ENCODE measurements at regions not wholly inside any gene's neighbourhood (a gene's known extent, or its start where the extent isn't known, plus 50 kb on each side); places are given as distances from the start of the nearest gene placed in this dataset.
A peak's percentile ranks its signal among the peaks of the same experiment; 100 is the strongest.

DNA sequence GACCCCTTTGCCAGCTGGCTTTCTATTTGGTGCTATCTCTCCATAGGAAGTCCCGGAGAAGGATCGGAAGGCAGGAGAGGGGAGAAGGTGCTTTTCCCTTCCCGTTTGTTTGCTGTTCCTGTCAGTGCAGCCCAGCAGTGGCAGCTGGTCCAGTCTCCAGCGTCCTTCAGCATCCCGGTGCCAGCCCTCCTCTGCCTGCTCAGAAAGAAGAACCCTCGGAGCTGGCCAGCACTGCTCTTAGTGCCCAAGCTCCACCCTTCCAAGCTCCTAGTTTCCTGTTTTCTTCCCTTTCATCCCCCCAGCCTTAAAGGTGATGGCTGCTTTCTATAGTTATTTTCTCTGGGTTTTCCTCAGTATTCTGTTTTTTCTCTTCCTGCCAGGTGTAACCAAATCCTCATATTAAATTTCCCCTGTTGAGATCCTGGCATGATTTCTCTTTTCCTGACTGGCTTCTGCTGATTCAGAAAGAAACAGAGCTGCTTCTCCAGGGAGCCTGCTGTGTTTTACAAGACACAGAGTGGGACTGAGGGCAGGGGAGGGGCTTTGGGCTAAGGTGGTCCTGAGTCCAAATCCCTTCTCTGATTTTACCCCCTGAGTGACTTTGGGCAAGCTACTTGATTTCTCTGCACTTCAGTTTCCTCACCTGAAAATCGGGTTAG is 186.8 kb downstream of the COPRS start:
- H4K8ac ChIP-seq (ENCODE audit: extremely low read depth, insufficient read depth, low read length) = no peak overlapping the region
- peak overlapping the region; percentile 11; the same call in 1 of the 2 replicates for H2AFZ ChIP-seq (ENCODE audit: low read length)
- H3K4ac ChIP-seq (replicated peaks; ENCODE audit: insufficient read length, low read depth, low read length) = no peak overlapping the region
- no peak overlapping the region for H3K4me3 ChIP-seq (ENCODE audit: extremely low read depth in 1 of 4, insufficient read depth in 2 of 4, low read depth in 3 of 4, low read length in 4 of 4)
- H3K4me1 ChIP-seq (replicated peaks in 1 of 4; ENCODE audit: control insufficient read depth in 3 of 4, insufficient read depth in 4 of 4, low read length in 3 of 4) = no peaks in the 10 kb centered on the region; a peak in 1 of 7 replicates
- no peak overlapping the region for H2BK20ac ChIP-seq (ENCODE audit: low read length)
- no peak overlapping the region for H2BK120ac ChIP-seq (replicated peaks; ENCODE audit: low read depth, low read length)
- no peaks in the 10 kb centered on the region for H3K23me2 ChIP-seq (ENCODE audit: low read depth, low read length)
- ChIA-PET POLR2A (ENCODE audit: partially characterized antibody) (no interaction called here), CTCF (ENCODE audit: partially characterized antibody) (interaction anchor here (0.8 to 1.2 kb wide), 3 partner anchors 24 to 91 kb away, joined by 3 read pairs; no protein-coding TSS in a partner anchor)
- no peak overlapping the region for H3K9ac ChIP-seq (replicated peaks in 1 of 4; ENCODE audit: extremely low read depth in 1 of 4, low read depth in 3 of 4, low read length in 3 of 4)
- 89% methylated on average over 7 of the region's 7 CpGs; no CpG with 5 or more reads in 1 of the 2 experiments for WGBS, 2 experiments (ENCODE audit: extremely low coverage in 1 of 2, insufficient coverage in 1 of 2, insufficient read length in 1 of 2, insufficient replicate concordance in 2 of 2, low coverage in 1 of 2, low lambda C conversion rate in 2 of 2, missing lambda C conversion rate in 1 of 2)
- DNase-seq (ENCODE audit: low read depth in 1 of 2, low spot score in 2 of 2) (no peak), FAIRE-seq (no peak)
- no peak overlapping the region for H2AK5ac ChIP-seq (ENCODE audit: low read depth, low read length)
- H3K79me1 ChIP-seq (ENCODE audit: low read depth, low read length) = no peaks in the 10 kb centered on the region
- no peak overlapping the region for H4K91ac ChIP-seq (replicated peaks; ENCODE audit: insufficient read length, low read length)
- H3K56ac ChIP-seq (replicated peaks; ENCODE audit: insufficient read length, low read depth, low read length) = no peak overlapping the region
- H3K18ac ChIP-seq (ENCODE audit: extremely low read depth, low read length) = no peak overlapping the region
- no peak overlapping the region for H3K4me2 ChIP-seq (ENCODE audit: insufficient read depth in 1 of 2, low read depth in 2 of 2, low read length in 2 of 2)
- H3K14ac ChIP-seq (ENCODE audit: insufficient read length) = no peak overlapping the region
- H2BK12ac ChIP-seq (ENCODE audit: low read depth, low read length) = no peak overlapping the region
- TF ChIP-seq SRF (IDR thresholded peaks at IDR 0.05; ENCODE audit: low read depth, low read length) = no peak
- TF ChIP-seq KDM4A (IDR thresholded peaks at IDR 0.05; ENCODE audit: low read depth, low read length, severe bottlenecking) = no peak
- no peak for TF ChIP-seq JUN (IDR thresholded peaks at IDR 0.05; ENCODE audit: low read depth, low read length)
- no peak for TF ChIP-seq TAF7 (optimal IDR thresholded peaks at IDR 0.05; ENCODE audit: borderline replicate concordance, low read depth, low read length)
- H2BK15ac ChIP-seq (ENCODE audit: low read length) = no peak overlapping the region
- H4K5ac ChIP-seq (ENCODE audit: insufficient read length, low read depth, low read length) = no peak overlapping the region
- no peaks in the 10 kb centered on the region for H3K79me2 ChIP-seq (ENCODE audit: control insufficient read depth in 1 of 2, insufficient read depth in 2 of 2, low read length in 2 of 2)
- H3K9me3 ChIP-seq (ENCODE audit: insufficient read depth in 2 of 2, low read depth in 1 of 2, low read length in 1 of 2) = peaks cover 4 to 15% of the 10 kb centered on the region in 2 experiments
- no peak overlapping the region for H3K23ac ChIP-seq (ENCODE audit: insufficient read length)
- no peaks in the 10 kb centered on the region for H3K27me3 ChIP-seq (replicated peaks in 1 of 4; ENCODE audit: control insufficient read depth in 3 of 4, extremely low read depth in 1 of 4, insufficient read depth in 3 of 4, low read length in 3 of 4)
- no peak overlapping the region for H2BK5ac ChIP-seq (ENCODE audit: low read depth, low read length)
- H4K20me1 ChIP-seq (replicated peaks in 1 of 2; ENCODE audit: control insufficient read depth in 1 of 2, insufficient read depth in 2 of 2, low read length in 2 of 2) = no peaks in the 10 kb centered on the region
- H3K36me3 ChIP-seq (ENCODE audit: control insufficient read depth in 2 of 4, insufficient read depth in 4 of 4, low read length in 3 of 4) = no peaks in the 10 kb centered on the region
- H3K27ac ChIP-seq (ENCODE audit: low read depth, low read length) = no peak overlapping the region

Data from H1 (cell line).